Stimulated activated naive B cell treated with anti-CD40 and anti-IgM and Interleukin-4, amounts not matched to agents 10 μg/mL and 1 μg/mL and 100 μg/mL, for 72 hours (primary cell): ENCODE measurements at regions not wholly inside any gene's neighbourhood (a gene's known extent, or its start where the extent isn't known, plus 50 kb on each side); places are given as distances from the start of the nearest gene placed in this dataset.
"Not testable (repeated sequence)": the region's sequence is repeated elsewhere in the genome, so short reads cannot be mapped to it uniquely, and the experiment has no call there.

Experiments used
- ATAC-seq, 2 donors: fragments of 150-1000 bp; cut with Tn5 transposase; replicated peaks; 2 replicates each; pipeline ENCODE4 v1.10.0; 2021; ENCODE audit warnings: moderate library complexity in 1 of 2
- DNase-seq: peaks from one replicate; pipeline ENCODE4 v3.0.0; 2021
- H3K27ac Mint-ChIP-seq: one replicate; pipeline ENCODE4 v1.8.0; 2022; ENCODE audit warnings: mild to moderate bottlenecking, mixed read lengths
- H3K27me3 Mint-ChIP-seq, 2 donors: one replicate each; pipeline ENCODE4 v1.8.0; 2022; ENCODE audit warnings: mixed read lengths in 2 of 2
- H3K36me3 Mint-ChIP-seq, 2 donors: one replicate each; pipeline ENCODE4 v1.8.0; 2022; ENCODE audit warnings: mixed read lengths in 2 of 2, mild to moderate bottlenecking in 1 of 2
- H3K4me1 Mint-ChIP-seq, 2 donors: one replicate each; pipeline ENCODE4 v1.8.0; 2022; ENCODE audit warnings: mixed read lengths in 2 of 2, mild to moderate bottlenecking in 1 of 2
- H3K4me3 Mint-ChIP-seq, 2 donors: one replicate each; pipeline ENCODE4 v1.8.0; 2022; ENCODE audit warnings: mild to moderate bottlenecking in 2 of 2, mixed read lengths in 2 of 2, moderate library complexity in 1 of 2
- H3K9me3 Mint-ChIP-seq, 2 donors: one replicate each; pipeline ENCODE4 v1.8.0; 2022; ENCODE audit warnings: mixed read lengths in 2 of 2, mild to moderate bottlenecking in 1 of 2

DNA sequence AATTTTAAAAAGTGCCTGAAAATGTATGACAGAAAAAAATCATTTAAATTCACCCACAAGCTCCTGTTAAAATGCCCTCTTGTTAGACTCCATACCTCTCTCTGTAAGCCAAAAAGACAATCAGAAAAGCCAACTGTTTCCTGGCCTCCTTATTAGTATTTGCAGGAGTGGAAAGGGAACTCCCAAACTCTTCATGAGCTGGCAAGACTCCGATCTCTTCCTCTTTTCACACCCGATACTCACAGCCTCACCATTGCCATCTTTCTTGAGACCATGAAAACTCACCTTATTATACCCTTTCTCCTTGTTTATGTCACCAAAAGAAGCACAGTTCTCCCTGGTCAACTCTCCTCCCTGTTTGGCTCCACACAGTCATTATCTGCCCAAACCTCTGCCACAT is 197.8 kb downstream of the DMAC1 start:
- ATAC-seq, result no peak
- Mint-ChIP-seq H3K27me3 (peaks cover 6 to 12% of the 10 kb centered on the region in 2 donors), H3K4me3 (no peak overlapping the region), H3K36me3 (no peaks in the 10 kb centered on the region), H3K4me1 (peaks cover 6 to 11% of the 10 kb centered on the region in 2 donors), H3K27ac (no peak overlapping the region), H3K9me3 (peaks cover 0 to 2% of the 10 kb centered on the region in 2 donors)
- DNase-seq, result no peak

DNA sequence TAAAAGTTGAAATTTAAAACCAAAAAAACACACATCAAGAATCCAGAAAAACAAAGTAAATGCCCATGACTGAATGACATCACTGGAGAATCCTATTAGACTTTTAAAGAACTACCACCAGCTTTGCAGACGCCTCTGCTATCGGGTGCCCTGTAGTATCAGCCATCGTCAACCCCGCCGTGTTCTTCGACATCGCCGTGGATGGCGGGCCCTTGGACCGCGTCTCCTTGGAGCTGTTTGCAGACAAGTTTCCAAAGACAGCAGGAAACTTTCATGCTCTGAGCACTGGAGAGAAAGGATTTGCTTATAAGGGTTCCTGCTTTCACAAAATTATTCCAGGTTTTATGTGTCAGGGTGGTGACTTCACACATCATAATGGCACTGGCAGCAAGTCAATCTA is 201.9 kb downstream of the DMAC1 start:
- no peak for DNase-seq
- no peak overlapping the region for H3K27ac Mint-ChIP-seq
- peaks cover 0 to 5% of the 10 kb centered on the region in 2 donors for H3K4me1 Mint-ChIP-seq
- H3K9me3 Mint-ChIP-seq, result peaks cover 9 to 14% of the 10 kb centered on the region in 2 donors
- no peak overlapping the region for H3K4me3 Mint-ChIP-seq
- peaks cover 6 to 18% of the 10 kb centered on the region in 2 donors for H3K27me3 Mint-ChIP-seq
- H3K36me3 Mint-ChIP-seq, result peaks cover 0 to 8% of the 10 kb centered on the region in 2 donors
- no peak for ATAC-seq

DNA sequence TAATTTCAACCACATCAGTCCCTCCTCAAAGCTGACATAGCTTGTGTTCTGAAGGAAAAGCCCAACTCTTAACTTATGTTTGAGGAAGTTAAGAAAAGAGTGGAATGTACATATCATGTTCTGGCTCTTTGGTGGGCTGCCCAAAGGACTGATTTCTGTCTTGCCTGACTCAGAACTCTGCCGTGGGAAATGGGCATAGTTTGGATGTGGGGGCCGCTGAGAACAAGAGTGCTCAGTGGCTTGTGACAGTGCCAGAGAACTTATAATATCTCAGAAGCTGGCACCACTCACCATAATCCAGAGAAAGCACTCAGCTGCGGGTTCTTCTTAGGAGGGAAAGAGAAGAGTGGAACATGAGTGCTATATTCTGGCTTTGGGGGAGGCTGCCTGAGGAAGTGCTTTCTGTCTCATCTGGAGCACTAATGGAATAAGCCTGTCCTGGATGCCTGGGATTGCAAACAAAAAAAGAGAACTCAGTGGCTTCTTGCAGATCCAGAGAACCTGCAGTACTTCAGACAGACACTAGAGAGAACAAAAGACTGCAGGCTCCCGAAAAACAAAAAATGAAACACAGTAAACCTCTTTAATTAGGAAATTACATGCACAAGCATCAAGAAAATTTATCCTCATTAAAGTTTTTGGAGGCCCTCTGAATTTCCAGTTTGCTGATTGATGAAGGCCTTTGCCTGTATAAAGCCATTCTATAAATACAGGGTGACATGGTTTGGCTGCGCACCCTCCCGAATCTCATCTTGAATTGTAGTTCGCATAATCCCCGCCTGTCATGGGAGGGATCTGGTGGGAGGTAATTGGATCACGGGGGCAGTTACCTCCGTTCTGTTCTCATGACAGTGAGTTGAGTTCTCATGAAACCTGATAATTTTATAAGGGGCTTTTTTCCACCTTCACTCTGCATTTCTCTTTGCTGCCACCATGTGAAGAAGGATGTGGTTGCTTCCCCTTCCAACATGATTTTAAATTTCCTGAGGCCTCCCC is 207.0 kb downstream of the DMAC1 start:
- H3K36me3 Mint-ChIP-seq, result peaks cover 0 to 8% of the 10 kb centered on the region in 2 donors
- no peaks in the 10 kb centered on the region for H3K4me1 Mint-ChIP-seq
- no peak overlapping the region for H3K27ac Mint-ChIP-seq
- ATAC-seq (no peak), DNase-seq (no peak)
- peaks cover 9 to 14% of the 10 kb centered on the region in 2 donors for H3K9me3 Mint-ChIP-seq
- peaks cover 6 to 8% of the 10 kb centered on the region in 2 donors for H3K27me3 Mint-ChIP-seq
- no peak overlapping the region for H3K4me3 Mint-ChIP-seq

DNA sequence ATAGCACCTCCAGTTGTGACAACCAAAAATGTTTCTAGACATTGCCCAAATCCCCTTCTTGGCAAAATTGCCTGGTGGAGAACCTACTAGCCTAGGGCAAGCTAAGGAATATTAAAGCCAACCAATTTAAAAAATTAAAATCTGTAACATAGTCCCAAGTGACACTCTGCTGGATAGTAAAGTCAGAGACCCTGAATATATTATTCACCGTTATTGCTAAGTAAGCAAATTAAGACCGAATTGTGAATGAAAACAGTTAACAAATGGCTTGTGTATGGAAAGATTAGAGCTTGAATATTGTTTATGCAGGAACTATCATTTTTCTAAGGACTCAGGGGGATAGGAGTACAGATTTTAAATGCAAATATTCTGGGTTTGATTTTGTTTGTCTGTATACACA is 208.1 kb downstream of the DMAC1 start:
- Mint-ChIP-seq H3K36me3 (peaks cover 0 to 8% of the 10 kb centered on the region in 2 donors), H3K4me3 (no peak overlapping the region), H3K9me3 (peaks cover 9 to 14% of the 10 kb centered on the region in 2 donors), H3K4me1 (no peaks in the 10 kb centered on the region), H3K27me3 (peaks cover 6 to 8% of the 10 kb centered on the region in 2 donors), H3K27ac (no peak overlapping the region)
- DNase-seq (no peak), ATAC-seq (no peak)

DNA sequence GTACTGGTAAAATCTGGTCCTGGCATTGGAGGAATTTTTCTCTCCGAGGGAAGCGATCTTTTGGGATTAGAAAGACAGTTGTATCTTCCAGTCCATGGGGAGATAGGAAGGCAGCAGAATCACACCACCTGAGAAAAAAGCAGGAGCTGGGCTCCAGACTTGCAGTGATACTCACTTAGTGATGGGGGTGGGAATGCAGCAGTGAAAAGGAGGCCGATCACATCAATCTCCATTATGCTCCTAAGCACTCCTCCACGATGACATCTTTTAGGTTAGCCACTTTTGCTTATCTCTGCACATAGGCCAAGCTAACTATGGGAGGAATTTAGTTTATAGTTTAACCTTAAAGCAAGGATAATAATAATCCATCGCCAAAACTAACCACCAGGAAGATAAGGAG is 219.0 kb downstream of the DMAC1 start:
- no peak overlapping the region for H3K4me3 Mint-ChIP-seq
- DNase-seq, result no peak
- H3K36me3 Mint-ChIP-seq, result no peaks in the 10 kb centered on the region
- no peaks in the 10 kb centered on the region for H3K9me3 Mint-ChIP-seq
- peak overlapping the region; percentile 10 for H3K27ac Mint-ChIP-seq
- ATAC-seq, result no peak
- no peaks in the 10 kb centered on the region for H3K4me1 Mint-ChIP-seq
- peaks cover 6 to 13% of the 10 kb centered on the region in 2 donors for H3K27me3 Mint-ChIP-seq

DNA sequence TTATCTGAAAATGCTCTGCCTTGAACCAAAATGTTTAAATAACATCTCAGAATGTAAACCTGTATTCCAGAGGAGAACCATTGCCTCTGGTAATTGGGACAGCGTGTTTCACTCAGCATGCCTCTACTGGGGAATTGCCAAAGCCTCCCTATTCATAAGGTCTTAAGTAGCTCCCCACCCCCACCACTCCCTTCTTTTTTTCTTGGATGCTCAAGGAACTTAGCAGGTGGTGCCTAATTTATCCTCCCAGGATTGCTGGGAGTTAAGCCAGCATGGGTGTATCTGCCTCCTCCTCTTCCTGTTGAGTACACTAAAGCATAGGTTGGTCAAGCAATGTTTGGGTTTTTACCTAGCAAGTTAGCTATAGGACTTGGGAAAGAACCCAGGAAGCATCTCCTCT is 220.2 kb downstream of the DMAC1 start:
- ATAC-seq, result no peak
- Mint-ChIP-seq H3K4me1 (no peaks in the 10 kb centered on the region), H3K36me3 (no peaks in the 10 kb centered on the region), H3K9me3 (peaks cover 0 to 2% of the 10 kb centered on the region in 2 donors), H3K4me3 (no peak overlapping the region), H3K27ac (no peak overlapping the region), H3K27me3 (peaks cover 6 to 17% of the 10 kb centered on the region in 2 donors)
- DNase-seq, result no peak

DNA sequence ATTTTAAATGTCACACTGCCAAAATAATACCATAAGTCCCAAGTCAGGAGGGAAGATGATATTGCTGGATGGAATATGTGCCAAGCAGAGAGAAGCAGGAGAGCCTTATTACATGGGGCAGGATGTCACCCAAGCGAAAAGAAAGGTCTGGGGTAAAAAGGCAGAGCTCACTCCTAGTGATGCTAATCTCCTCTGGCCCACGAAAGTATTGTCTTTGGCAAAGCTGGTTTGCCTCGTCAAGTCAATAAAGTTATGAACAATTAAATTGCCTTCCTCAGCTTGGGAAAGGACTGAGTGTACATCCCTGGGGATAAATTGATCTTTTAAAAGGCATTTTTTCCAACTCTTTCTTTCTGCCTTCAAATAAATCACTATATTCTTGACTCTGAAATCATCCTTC is 220.6 kb downstream of the DMAC1 start:
- DNase-seq (no peak), ATAC-seq (no peak)
- Mint-ChIP-seq H3K9me3 (peaks cover 0 to 2% of the 10 kb centered on the region in 2 donors), H3K4me3 (no peak overlapping the region), H3K27me3 (peaks cover 6 to 19% of the 10 kb centered on the region in 2 donors), H3K36me3 (no peaks in the 10 kb centered on the region), H3K4me1 (no peaks in the 10 kb centered on the region), H3K27ac (no peak overlapping the region)

DNA sequence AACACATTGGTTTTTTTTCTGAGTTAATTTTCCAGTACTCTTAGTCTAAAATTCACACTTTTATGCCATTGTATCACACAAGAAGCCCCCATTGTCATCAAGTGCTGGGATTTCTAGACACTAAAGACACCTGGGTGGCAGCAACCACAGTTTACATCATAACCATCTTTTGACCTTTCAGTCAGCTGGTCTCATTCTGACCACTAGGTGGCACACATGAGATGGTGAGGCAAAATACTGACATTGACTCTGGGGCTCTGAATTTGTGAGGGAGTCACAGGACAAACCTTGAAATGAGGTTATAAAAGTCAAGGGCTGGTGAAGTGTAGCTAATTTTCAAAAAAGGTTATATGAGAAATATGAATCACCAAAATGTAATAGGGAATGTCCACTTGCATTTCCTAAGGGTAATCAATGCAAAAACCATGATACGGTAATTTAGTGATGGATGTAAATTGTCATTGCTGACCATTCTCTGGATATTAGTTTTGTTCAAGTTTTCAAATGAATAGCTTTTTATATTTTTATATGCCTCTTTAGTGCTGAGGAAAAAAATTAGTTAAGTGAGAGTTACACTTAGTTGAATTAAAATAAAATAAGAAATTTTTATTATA is 229.4 kb downstream of the DMAC1 start:
- peak; percentile 53 for DNase-seq
- Mint-ChIP-seq H3K27ac (no peak overlapping the region), H3K27me3 (peaks cover 12 to 15% of the 10 kb centered on the region in 2 donors), H3K9me3 (peaks cover 0 to 2% of the 10 kb centered on the region in 2 donors), H3K36me3 (no peaks in the 10 kb centered on the region), H3K4me1 (peaks cover 0 to 3% of the 10 kb centered on the region in 2 donors), H3K4me3 (no peak overlapping the region)
- ATAC-seq, result peak; percentile 79 to 85

DNA sequence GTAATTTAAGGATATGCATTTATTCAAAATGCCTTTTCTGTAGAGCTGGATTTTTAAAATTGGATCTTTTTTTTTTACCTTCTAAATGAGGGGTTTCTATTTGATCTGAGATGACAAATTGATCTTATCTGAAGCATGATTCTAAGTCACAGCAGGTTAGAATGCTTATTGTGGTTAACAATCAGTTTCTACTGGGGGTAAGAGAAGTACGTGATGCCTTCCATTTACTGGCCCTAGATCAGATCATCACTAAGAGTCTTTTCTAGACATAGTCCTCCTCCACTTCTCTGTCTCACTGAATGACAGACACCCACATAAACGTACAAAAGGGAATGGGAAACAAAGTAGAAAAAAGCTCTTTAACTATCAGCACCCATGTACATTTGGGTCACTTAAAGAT is 231.9 kb downstream of the DMAC1 start:
- no peak for ATAC-seq
- no peaks in the 10 kb centered on the region for H3K9me3 Mint-ChIP-seq
- no peaks in the 10 kb centered on the region for H3K36me3 Mint-ChIP-seq
- H3K4me1 Mint-ChIP-seq, result peaks cover 0 to 3% of the 10 kb centered on the region in 2 donors
- no peak overlapping the region for H3K27ac Mint-ChIP-seq
- peaks cover 9 to 12% of the 10 kb centered on the region in 2 donors for H3K27me3 Mint-ChIP-seq
- H3K4me3 Mint-ChIP-seq, result no peak overlapping the region
- DNase-seq, result no peak

DNA sequence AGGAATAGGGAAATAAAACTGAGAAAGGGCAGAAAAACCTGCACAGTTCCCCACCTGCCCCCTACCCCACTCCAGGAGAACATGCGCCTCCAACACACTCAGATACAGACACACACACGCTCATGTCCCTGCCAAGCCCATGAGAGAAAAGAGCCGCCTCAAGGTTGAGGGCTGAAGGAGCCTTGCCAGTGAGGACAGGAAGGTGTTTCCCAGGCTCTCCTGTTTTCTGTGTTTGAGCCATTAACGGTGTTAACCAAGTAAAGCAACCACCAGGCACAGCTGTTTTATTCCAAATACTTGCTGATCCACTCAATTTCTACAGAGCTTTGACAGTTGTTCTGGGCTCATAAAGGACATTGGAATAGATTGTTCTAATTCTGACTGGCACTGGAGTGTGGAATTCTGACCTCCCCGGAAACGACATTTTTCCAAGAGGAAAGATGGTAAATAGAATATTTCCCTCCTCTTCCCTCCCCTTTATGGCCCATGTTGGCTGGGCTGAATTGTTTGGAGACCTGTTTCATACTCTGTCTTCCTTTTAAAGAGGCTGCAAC is 238.0 kb downstream of the DMAC1 start:
- H3K9me3 Mint-ChIP-seq, result no peaks in the 10 kb centered on the region
- peaks cover 0 to 1% of the 10 kb centered on the region in 2 donors for H3K4me1 Mint-ChIP-seq
- H3K27me3 Mint-ChIP-seq, result no peaks in the 10 kb centered on the region
- H3K27ac Mint-ChIP-seq, result no peak overlapping the region
- DNase-seq (no peak), ATAC-seq (no peak)
- no peaks in the 10 kb centered on the region for H3K36me3 Mint-ChIP-seq
- no peak overlapping the region for H3K4me3 Mint-ChIP-seq

DNA sequence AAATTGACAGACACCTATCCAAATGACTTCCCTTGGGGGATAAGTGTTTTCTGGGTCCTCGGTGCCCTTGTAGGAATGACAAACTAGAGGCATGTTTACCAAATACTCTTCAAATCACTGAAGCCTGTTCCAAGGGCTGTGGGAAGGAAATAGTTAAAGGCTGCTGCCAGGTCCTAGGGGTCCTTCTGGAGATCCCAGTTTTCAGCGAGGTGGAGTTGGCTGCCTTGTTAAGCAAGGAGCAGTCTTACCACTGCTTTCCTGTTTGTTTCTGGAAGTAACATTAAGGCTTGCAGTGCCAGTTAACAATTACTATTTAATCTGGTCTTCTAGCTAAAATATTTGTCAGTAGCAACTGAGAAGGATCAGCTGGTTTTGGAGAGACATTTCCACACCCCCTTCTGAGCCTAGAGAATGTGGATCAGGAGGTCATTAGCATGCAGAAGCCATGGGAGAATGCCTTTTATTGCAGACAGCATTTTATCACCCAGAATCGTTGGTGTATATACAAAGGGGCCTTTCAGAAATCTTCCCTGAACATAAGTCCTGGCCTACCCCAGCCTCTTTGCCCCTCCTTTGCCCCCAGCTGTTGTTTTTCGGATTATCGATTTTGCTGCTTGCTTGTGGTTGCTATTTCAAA is 238.8 kb downstream of the DMAC1 start:
- Mint-ChIP-seq H3K36me3 (no peaks in the 10 kb centered on the region), H3K4me3 (no peak overlapping the region), H3K9me3 (no peaks in the 10 kb centered on the region), H3K4me1 (peaks cover 0 to 1% of the 10 kb centered on the region in 2 donors), H3K27ac (no peak overlapping the region), H3K27me3 (no peaks in the 10 kb centered on the region)
- no peak for DNase-seq
- no peak for ATAC-seq

DNA sequence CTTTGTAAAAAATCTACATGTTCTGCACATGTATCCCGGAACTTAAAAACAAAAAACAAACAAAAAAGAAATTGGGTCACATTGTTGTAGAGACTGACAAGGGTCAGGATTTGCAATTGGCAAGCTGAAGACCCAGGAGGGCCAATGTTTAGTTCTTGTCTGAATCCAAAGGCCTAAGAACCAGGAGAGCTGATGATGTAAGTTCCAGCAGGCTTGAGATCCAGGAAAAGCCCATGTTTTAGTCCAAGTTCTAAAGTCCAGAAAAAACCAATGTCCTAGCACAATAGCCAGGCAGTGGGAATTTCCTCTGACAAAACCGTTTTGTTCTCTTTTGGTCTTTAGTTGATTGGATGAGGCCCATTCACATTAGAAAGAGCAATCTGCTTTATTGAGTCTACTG is 244.9 kb downstream of the DMAC1 start:
- Mint-ChIP-seq H3K4me1 (no peaks in the 10 kb centered on the region), H3K27ac (no peak overlapping the region), H3K36me3 (no peaks in the 10 kb centered on the region), H3K4me3 (no peak overlapping the region), H3K27me3 (peaks cover 16 to 17% of the 10 kb centered on the region in 2 donors), H3K9me3 (no peaks in the 10 kb centered on the region)
- DNase-seq (no peak), ATAC-seq (no peak)

DNA sequence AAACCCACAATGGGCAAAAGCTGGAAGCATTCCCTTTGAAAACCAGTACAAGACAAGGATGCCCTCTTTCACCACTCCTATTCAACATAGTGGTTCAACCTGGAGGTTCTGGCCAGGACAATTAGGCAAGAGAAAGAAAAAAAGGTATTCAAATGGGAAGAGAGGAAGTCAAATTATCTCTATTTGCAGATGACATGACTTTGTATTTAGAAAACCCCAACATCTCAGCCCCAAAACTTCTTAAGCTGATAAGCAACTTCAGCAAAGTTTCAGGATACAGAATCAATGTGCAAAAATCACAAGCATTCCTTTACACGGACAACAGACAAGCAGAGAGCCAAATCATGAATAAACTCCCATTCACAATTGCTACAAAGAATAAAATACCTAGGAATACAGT is 246.9 kb downstream of the DMAC1 start:
- H3K27ac Mint-ChIP-seq, DNase-seq, H3K4me1 Mint-ChIP-seq, H3K9me3 Mint-ChIP-seq, ATAC-seq, H3K36me3 Mint-ChIP-seq, H3K4me3 Mint-ChIP-seq: not testable (repeated sequence)
- peaks cover 21 to 22% of the 10 kb centered on the region in 2 donors for H3K27me3 Mint-ChIP-seq

DNA sequence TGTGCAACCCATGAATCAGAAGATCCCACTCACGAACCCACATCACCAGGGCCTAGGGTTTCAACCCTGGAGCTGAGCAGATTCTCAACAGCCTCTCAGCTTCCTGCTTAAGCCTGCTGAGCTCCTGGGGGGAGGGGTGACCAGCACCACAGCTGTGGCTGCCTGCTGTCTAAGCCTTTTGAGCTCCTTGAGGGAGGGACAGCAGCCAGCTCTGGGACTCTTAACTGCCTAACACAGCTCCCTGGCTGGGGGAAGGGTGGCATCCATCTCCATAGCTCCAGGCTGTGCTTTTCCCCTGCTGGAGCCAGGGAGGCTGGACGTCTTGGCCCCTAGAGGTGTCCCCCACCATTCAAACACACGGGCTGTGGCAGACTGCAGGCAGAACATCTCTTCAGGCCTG is 250.3 kb downstream of the DMAC1 start:
- H3K4me3 Mint-ChIP-seq, result no peak overlapping the region
- no peak overlapping the region for H3K27ac Mint-ChIP-seq
- no peaks in the 10 kb centered on the region for H3K9me3 Mint-ChIP-seq
- H3K27me3 Mint-ChIP-seq, result peaks cover 22 to 26% of the 10 kb centered on the region in 2 donors
- DNase-seq, result no peak
- no peaks in the 10 kb centered on the region for H3K36me3 Mint-ChIP-seq
- H3K4me1 Mint-ChIP-seq, result no peaks in the 10 kb centered on the region
- no peak for ATAC-seq
